Left ventricle myocardium inferior (tissue), 1 donor: ENCODE measurements at regions not wholly inside any gene's neighbourhood (a gene's known extent, or its start where the extent isn't known, plus 50 kb on each side); places are given as distances from the start of the nearest gene placed in this dataset.

Source experiments
- DNase-seq: peaks from one replicate; pipeline ENCODE4 v3.0.0-alpha.2; 2020
- H3K27ac ChIP-seq: fragments of 200-600 bp; replicated peaks from 2 replicates; pipeline ENCODE4 v1.8.0; 2021
- H3K27me3 ChIP-seq: fragments of 200-600 bp; 2 replicates; pipeline ENCODE4 v1.8.0; 2021; ENCODE audit warnings: low read depth
- H3K36me3 ChIP-seq: fragments of 200-600 bp; 2 replicates; pipeline ENCODE4 v1.8.0; 2021
- H3K4me1 ChIP-seq: fragments of 200-600 bp; 2 replicates; pipeline ENCODE4 v1.8.0; 2021
- H3K4me3 ChIP-seq: fragments of 200-600 bp; 2 replicates; pipeline ENCODE4 v1.8.0; 2021; ENCODE audit warnings: mild to moderate bottlenecking, moderate library complexity
- H3K9me3 ChIP-seq: fragments of 200-600 bp; replicated peaks from 2 replicates; pipeline ENCODE4 v1.8.0; 2021
- intact Hi-C: fragments of 100-400 bp; cut with micrococcal nuclease; formaldehyde crosslinking; loops from one replicate; pipeline ENCODE4 v1.11.0; 2022
- TF ChIP-seq, protein P1 (sequence below): fragments of 200-600 bp; IDR thresholded peaks from 2 replicates; pipeline ENCODE4 v1.8.0; 2021; ENCODE audit warnings: antibody characterized with exemption, mild to moderate bottlenecking, borderline replicate concordance
- donor health status: DM: no; HTN: yes; CAD: no; lungs with severe emphysema.

DNA sequence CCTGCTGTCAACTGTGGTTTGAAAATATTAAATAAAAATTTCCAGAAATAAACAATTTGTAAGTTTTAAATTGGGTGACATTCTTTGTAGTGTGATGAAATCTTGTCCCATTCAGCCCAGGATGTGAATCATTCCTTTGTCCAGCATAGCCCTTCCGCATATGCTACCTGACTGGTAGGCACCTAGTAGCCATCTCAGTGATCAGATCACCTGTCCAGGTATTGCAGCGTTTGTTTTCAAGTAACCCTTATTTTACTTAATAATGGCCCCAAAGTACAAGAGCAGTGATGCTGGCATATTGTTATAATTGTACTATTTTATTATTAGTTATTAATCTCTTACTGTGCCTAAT is 351.6 kb upstream of the B3GALT2 start:
- Histone ChIP-seq H3K4me3 (no peak overlapping the region), H3K36me3 (no peaks in the 10 kb centered on the region), H3K27me3 (no peaks in the 10 kb centered on the region), H3K27ac (no peak overlapping the region), H3K9me3 (no peaks in the 10 kb centered on the region), H3K4me1 (no peaks in the 10 kb centered on the region)
- intact Hi-C loops = no loop called here
- TF ChIP-seq, protein P1, sequence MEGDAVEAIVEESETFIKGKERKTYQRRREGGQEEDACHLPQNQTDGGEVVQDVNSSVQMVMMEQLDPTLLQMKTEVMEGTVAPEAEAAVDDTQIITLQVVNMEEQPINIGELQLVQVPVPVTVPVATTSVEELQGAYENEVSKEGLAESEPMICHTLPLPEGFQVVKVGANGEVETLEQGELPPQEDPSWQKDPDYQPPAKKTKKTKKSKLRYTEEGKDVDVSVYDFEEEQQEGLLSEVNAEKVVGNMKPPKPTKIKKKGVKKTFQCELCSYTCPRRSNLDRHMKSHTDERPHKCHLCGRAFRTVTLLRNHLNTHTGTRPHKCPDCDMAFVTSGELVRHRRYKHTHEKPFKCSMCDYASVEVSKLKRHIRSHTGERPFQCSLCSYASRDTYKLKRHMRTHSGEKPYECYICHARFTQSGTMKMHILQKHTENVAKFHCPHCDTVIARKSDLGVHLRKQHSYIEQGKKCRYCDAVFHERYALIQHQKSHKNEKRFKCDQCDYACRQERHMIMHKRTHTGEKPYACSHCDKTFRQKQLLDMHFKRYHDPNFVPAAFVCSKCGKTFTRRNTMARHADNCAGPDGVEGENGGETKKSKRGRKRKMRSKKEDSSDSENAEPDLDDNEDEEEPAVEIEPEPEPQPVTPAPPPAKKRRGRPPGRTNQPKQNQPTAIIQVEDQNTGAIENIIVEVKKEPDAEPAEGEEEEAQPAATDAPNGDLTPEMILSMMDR = no peak
- no peak for DNase-seq

DNA sequence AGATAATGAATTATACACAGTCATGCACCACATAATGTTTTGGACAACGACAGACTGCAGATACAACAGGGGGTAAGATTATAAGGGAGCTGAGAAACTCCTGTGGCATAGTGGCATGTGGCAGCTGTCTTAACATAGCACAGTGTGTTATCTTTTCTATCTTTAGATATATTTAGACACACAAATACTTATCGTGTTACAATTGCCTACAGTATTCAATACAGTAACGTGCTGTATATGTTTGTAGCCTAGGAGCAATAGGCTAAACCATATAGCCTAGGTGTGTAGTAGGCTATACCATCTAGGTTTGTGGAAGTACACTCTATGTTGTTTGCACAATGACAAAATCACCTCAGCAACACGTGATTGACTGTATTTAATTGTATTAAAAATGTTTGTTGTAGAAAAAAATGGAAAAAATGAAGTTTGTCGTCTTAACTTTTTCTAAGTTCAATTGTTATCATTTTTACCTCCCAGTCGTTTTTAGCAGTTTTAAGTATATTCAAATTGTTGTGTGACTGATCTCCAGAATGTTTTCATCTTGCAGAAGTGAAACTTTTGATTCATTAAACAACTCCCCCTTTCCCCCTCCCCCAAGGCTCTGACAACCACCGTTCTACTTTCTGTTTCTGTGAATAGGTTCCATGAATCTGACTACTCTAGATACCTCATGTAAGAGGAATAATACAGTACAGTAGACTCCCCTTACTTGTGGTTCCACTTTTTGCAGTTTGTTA is 351.0 kb upstream of the B3GALT2 start:
- Histone ChIP-seq H3K4me1 (no peaks in the 10 kb centered on the region), H3K4me3 (no peak overlapping the region), H3K27me3 (no peaks in the 10 kb centered on the region), H3K27ac (no peak overlapping the region), H3K9me3 (no peaks in the 10 kb centered on the region), H3K36me3 (no peaks in the 10 kb centered on the region)
- intact Hi-C loops = no loop called here
- TF ChIP-seq, protein P1 = no peak
- no peak for DNase-seq

DNA sequence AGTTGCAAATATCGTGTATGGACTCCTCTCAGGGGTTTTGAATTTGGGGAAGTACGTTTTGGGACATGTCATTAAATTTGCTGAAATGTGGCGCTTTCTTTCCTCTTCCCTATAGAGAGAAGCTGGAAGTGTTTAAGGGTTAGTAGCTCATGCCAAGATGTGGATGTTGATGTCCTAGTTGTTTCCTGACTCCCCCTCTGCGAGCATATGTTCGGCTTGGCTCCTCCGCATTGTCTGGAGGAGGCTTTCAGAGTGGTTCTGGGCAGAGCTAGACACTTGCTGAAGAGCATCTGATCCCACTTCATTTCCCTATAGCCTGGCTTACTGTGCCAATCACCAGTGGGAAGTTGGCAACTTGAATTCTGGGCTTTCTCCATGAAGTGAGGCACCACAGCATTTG is 347.4 kb upstream of the B3GALT2 start:
- intact Hi-C loops = no loop called here
- TF ChIP-seq, protein P1 = no peak
- H3K27me3 ChIP-seq = no peaks in the 10 kb centered on the region
- no peak overlapping the region for H3K27ac ChIP-seq
- no peaks in the 10 kb centered on the region for H3K9me3 ChIP-seq
- no peaks in the 10 kb centered on the region for H3K4me1 ChIP-seq
- DNase-seq = no peak
- H3K4me3 ChIP-seq = no peak overlapping the region
- no peaks in the 10 kb centered on the region for H3K36me3 ChIP-seq

DNA sequence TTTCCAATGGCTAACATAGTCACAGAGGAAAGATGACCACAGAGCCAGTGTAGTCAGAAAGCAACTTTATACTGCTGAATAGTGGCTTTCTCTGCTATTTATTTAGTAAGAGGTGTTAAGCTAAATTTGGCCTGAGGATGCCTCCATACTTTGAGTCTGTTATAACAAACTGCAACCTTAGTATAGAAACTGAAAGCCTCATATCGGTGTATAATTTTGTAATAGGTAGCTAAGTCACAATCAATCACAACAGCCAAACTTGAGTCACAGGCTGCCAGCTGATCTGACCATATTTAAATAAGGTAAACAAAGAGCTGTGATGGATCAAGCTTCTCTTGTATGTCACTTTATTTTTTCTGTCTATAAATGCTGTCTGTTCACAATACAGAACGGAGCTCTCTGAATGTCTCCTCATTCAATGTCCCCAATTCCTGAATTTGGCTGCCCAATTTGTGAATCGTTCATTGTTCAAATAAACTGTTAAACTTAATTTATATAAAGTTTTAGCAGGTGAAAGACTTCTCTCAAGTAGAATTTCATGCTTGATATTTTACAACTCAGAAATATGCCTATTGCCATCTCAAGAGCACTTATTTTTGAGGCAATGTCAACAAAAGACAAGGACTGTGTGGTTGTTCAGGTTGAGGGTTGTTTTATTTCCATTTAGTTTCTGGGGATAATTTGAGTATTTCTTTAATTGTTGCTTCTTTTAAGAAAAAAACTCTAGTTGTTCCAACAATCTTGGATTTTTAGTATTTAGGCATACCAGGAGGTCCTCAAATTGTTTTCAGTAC is 339.7 kb upstream of the B3GALT2 start:
- H3K4me3 ChIP-seq = no peak overlapping the region
- H3K27me3 ChIP-seq = no peaks in the 10 kb centered on the region
- no peaks in the 10 kb centered on the region for H3K9me3 ChIP-seq
- intact Hi-C loops = no loop called here
- DNase-seq = no peak
- H3K36me3 ChIP-seq = no peaks in the 10 kb centered on the region
- H3K4me1 ChIP-seq = no peaks in the 10 kb centered on the region
- no peak overlapping the region for H3K27ac ChIP-seq
- TF ChIP-seq, protein P1 = no peak

DNA sequence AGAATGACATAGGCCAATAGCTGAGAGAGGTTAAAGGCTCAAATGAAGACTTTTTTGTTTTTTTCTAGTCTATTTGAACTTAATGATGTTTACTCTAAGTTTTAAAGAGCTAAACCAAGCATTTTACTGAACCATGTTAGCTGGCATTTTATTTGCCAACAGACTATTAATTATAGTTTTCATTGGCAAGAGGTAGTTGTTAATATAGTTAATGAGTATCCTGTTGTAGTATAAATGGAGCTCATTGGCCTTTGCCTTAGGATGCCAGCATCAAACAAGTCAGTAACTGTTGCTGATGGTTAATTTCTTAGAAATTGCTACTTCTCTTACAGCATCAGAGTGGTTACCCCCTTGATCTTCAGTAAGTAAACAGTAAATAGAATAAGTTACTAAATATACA is 339.0 kb upstream of the B3GALT2 start:
- Histone ChIP-seq H3K4me1 (no peaks in the 10 kb centered on the region), H3K36me3 (no peaks in the 10 kb centered on the region), H3K4me3 (no peak overlapping the region), H3K27ac (no peak overlapping the region), H3K9me3 (no peaks in the 10 kb centered on the region), H3K27me3 (no peaks in the 10 kb centered on the region)
- DNase-seq = no peak
- TF ChIP-seq, protein P1 = no peak
- intact Hi-C loops = no loop called here
